Pons (tissue), 1 donor: ENCODE measurements at regions not wholly inside any gene's neighbourhood (a gene's known extent, or its start where the extent isn't known, plus 50 kb on each side); places are given as distances from the start of the nearest gene placed in this dataset.

Experiments
- DNase-seq: peaks from one replicate; pipeline ENCODE4 v3.0.0-alpha.2; 2016; ENCODE audit warnings: low spot score

GRCh38 chr9:88692827-88693226 is 157.8 kb downstream of the NXNL2 start:
- no peak for DNase-seq

DNA sequence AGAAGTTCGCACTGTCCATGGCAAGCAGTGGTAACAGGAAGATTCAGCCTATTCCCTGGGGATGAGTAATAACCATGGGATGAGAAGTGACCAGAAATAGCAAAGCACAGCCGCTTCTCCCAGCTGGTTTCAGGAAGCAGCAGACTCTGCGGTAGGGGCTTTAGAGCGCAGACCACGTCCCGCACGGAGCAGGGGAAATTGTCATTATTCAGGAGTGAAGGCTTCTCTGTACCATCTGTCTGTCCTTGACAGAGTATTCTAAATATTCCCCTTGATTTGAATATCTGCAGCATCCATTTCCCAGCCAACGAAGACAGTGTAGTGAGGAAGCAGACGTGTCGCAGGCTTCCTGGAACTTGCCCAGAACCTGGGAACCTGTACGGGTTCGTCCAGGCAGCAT is 159.6 kb downstream of the NXNL2 start:
- peak; percentile 12 for DNase-seq

GRCh38 chr9:88696501-88696900 is 161.5 kb downstream of the NXNL2 start:
- no peak for DNase-seq

- DNase-seq, result no peak
Measured at GRCh38 chr9:88697764-88698432, 162.9 kb downstream of the NXNL2 start.

DNA sequence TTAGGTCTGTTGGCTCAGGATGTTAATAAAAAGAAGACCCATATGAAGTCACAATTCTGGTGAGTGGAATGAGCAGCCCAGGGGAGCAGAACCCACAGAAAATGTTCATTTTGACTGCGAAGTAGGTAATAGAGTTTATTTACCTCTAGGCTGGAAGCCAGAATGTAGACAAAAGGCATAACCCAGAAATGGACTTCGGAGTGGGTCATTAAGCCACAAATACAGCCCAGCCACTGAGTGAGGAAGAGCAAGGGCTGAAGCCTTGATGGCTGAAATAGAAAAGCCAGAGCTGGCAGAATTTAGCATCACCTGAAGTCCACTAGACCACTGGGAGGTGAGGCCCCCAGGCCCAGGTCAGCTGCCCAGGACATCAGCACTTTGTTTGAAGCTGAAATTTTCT is 168.0 kb downstream of the NXNL2 start:
- no peak for DNase-seq

GRCh38 chr9:88706193-88707113 is 171.5 kb downstream of the NXNL2 start:
- peak; percentile 4 for DNase-seq

DNA sequence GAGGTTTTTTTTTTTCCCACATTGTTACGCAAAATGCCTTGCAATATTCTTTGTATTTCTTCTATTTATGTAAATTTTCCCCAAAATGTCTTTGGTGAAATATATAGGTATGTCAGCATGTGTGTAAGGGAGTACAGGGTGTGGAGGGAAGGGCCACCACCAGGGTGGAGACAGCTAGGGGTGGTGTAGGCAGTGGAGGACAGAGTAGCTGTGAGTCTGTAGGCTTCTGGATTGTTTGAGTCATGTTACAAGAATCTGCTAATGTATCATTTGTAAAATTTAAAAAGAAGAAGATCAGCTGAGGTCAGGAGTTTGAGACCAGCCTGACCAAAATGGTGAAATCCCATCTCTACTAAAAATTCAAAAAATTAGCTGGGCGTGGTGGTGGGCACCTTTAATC is 175.5 kb downstream of the NXNL2 start:
- DNase-seq, result no peak

DNA sequence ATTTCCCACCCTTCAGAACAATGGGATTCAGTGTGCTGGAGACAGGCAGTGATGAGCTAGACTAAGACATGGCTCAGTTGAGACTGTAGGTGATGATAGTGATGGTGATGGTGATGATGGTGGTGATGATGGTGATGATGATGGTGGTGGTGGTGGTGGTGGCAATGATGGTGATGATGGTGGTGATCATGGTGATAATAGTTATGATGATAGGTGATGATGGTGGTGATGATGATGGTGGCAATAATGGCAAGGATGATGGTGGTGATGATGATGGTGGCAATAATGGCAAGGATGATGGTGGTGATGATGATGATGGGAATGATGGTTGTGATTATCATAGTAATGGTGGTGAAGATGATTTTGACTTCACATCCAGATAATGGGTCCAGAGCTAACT is 176.7 kb downstream of the NXNL2 start:
- DNase-seq, result no peak

- no peak for DNase-seq
Measured at GRCh38 chr9:88712484-88712883, 177.5 kb downstream of the NXNL2 start.

DNA sequence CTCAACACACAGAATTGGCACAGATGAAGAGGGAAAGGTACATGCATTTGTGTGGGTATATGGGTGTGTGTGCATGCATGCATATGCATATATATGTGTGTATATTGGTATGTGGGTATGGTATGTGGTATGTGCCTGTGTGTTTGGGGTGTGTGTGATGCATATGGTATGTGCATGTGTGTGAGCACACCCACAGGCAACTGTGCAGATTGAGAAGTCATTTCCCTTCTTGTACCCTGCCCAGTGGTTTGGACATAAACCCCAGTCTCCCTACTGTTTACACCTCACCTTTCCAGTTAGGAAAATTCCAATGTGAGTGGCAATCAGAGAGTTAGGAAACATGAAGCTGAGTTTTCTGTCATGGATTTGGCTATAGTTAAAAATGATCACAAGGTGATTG is 178.0 kb downstream of the NXNL2 start:
- no peak for DNase-seq

DNA sequence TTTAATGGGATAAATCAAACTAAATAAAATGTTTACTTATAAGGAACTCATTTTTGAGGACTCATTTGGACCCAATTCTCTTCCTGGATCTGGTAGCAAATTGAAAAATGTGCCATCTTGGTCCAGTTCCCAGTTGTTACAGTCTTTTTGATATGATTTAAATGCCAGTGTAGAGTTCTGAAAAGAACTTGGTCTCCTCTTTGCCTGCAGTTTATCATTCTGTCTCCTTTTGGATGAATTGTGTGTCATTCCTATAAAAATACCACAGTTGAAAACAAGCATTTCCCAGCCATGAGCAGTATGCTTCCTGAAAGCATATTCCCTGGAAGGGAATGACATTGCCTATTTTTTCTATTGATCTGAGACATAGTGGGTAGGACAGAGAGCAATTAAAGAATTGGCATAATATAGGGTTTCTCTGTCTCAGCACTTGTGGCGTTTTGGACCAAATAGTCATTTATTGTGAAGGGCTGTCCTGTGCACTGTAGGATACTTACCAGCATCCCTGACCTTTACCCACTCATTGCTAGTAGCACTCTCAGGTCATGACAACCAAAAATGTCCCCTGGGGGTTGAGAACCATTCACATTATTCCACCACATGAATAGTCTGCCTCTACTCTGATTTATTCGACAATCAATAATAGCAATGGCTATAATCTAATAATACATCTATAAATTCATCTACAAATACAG is 181.8 kb downstream of the NXNL2 start:
- no peak for DNase-seq

GRCh38 chr9:88721025-88721424 is 186.0 kb downstream of the NXNL2 start:
- no peak for DNase-seq

- DNase-seq, result no peak
Measured at GRCh38 chr9:88721495-88722279, 186.7 kb downstream of the NXNL2 start.

DNA sequence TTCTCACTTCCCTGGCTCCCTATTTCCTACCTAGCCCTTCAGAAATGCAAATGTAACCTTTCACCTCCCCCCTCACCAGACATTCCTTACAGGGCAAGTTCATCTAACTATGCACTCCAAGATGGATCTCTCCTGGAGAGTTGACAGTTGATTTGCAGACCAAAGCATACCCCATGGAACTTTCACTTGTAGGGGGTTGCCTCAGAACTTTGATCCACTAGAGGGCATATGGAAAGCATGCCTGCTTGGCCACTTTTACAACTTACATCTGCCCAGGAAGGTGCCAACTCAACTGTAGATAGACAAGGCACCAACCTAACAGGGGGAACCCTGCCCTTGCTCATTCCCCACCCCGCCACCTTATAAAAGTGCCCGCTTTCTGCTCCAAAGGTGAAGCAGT is 187.8 kb downstream of the NXNL2 start:
- no peak for DNase-seq

DNA sequence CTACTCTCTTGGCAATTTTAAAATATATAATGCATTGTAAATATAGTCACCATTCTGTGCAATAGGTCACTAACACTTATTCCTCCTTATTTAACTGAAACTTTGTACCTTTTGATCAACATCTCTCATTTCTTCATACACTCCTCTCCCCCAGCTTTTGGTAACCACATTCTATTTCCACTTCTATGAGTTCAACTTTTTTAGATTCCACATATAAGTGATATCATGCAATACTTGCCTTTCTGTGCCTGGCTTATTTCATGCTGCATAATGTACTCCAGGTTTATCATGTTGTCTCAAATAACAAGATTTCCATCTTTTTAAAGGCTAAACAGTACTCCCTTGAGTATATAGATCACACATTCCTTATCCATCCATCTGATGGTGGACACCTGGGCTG is 188.8 kb downstream of the NXNL2 start:
- DNase-seq, result no peak

DNA sequence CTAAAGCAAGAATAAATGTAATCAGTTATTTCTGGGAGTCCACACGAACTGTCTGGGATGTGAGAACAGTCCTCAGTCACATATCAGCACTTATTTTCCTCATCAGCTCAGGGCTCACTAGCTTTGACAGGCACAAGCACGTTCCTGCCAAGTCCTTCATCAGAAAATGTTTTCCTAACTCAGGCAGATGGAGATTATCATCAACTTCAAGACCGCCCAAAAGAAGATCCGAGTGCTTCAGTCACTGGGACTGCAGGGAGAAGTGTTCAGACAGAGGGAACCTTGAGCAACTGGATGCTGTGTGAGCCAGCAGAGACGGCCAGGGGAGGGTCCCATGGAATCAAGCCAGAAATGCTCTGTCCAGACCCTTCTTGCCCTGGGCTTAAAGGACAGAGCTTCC is 189.4 kb downstream of the NXNL2 start:
- no peak for DNase-seq

DNA sequence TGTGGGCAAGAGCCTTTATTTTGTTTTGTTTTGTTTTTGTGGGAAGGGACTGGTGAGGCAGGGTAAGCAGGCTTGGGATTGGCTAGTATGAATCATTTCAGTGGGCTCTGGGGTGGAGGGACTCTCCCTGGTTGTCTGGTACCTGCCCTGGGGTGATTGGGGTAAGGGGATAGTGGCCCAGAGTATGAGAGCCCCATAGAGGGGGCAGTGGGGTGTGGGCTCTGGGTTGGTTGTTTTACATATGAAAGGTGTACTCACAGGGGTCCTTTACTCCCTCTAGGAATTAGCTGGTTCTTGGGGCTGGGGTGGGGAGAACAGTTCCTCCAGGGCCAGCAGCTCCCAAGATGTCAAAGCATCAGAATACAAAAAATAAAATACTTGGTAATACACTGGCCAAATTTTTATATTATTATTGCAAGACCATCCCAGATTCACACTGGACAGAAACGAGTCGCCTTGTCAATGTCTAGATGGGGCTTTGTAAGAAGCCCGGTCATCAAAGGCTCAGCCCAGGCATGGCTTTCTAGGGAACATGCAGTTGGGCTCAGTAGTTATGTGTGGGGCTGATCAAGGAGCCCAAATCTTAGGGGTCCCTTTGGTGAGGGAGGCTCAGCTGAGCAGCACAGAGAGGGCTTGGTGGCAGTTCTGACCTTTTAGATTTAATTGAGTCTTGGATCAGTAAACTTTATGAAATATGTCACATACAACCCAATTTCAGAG is 190.5 kb downstream of the NXNL2 start:
- no peak for DNase-seq

- no peak for DNase-seq
Measured at GRCh38 chr9:88726803-88727202, 191.8 kb downstream of the NXNL2 start.

GRCh38 chr9:88730780-88731179 is 195.8 kb downstream of the NXNL2 start:
- DNase-seq, result no peak

DNA sequence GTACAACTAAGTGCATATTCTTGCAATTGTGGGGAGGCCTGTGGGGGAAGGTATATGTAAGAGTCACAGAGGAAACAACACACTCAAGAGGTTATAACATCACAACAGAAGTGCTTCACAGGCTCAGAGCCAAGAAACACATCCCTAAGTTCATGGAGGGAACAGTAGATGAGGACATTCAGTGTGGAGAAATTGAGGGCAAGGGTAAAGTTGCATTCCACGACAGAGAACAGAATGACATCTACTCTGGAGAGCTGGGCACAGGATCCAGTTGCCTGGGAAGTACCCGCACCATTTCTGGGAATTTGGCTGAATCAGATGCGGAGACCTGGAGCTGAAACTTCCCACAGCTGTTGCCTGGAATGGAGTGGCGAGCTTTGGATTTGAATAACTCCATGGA is 197.2 kb downstream of the NXNL2 start:
- DNase-seq, result peak; percentile 28

GRCh38 chr9:88733651-88734421 is 198.9 kb downstream of the NXNL2 start:
- DNase-seq, result no peak
